H9 (cell line): ENCODE measurements at regions not wholly inside any gene's neighbourhood (a gene's known extent, or its start where the extent isn't known, plus 50 kb on each side); places are given as distances from the start of the nearest gene placed in this dataset.

Source experiments
- DNase-seq: peaks from one replicate; pipeline ENCODE4 v3.0.0-alpha.2; 2017
- H2AFZ ChIP-seq: one replicate; pipeline ENCODE4 v1.6.1; 2013; ENCODE audit warnings: mild to moderate bottlenecking, low read length, control low read depth, moderate library complexity
- H2AK5ac ChIP-seq: 2 replicates; pipeline ENCODE4 v1.6.1; 2013; ENCODE audit warnings: low read length, control low read depth, mixed read lengths; ENCODE audit not compliant: insufficient read length
- H2BK120ac ChIP-seq: one replicate; pipeline ENCODE4 v1.6.1; 2013; ENCODE audit warnings: low read depth, mild to moderate bottlenecking, low read length, control low read depth, inconsistent platforms; ENCODE audit not compliant: poor library complexity, severe bottlenecking
- H2BK12ac ChIP-seq: 2 replicates; pipeline ENCODE4 v1.6.1; 2013; ENCODE audit warnings: low read length, control low read depth, mixed read lengths, low read depth; ENCODE audit not compliant: insufficient read length
- H2BK15ac ChIP-seq: 2 replicates; pipeline ENCODE4 v1.6.1; 2013; ENCODE audit warnings: low read depth, low read length, control low read depth
- H2BK20ac ChIP-seq: one replicate; pipeline ENCODE4 v1.6.1; 2013; ENCODE audit warnings: low read depth, mild to moderate bottlenecking, low read length, control low read depth, inconsistent platforms; ENCODE audit not compliant: poor library complexity, severe bottlenecking
- H2BK5ac ChIP-seq: 2 replicates; pipeline ENCODE4 v1.6.1; 2013; ENCODE audit warnings: low read length, control low read depth, mixed read lengths; ENCODE audit not compliant: insufficient read length
- H3K14ac ChIP-seq: 2 replicates; pipeline ENCODE4 v1.6.1; 2013; ENCODE audit warnings: low read length, control low read depth; ENCODE audit not compliant: insufficient read depth
- H3K18ac ChIP-seq: 2 replicates; pipeline ENCODE4 v1.6.1; 2013; ENCODE audit warnings: low read depth, mild to moderate bottlenecking, mixed read lengths, low read length, control low read depth; ENCODE audit not compliant: insufficient read length
- H3K23ac ChIP-seq: 2 replicates; pipeline ENCODE4 v1.6.1; 2013; ENCODE audit warnings: low read length, control low read depth, mixed read lengths, low read depth; ENCODE audit not compliant: insufficient read length
- H3K23me2 ChIP-seq: 2 replicates; pipeline ENCODE4 v1.6.1; 2013; ENCODE audit warnings: low read depth, mild to moderate bottlenecking, mixed read lengths, low read length, control low read depth; ENCODE audit not compliant: insufficient read length, poor library complexity, severe bottlenecking
- H3K27ac ChIP-seq: 2 replicates; pipeline ENCODE4 v1.5.1; 2013; ENCODE audit warnings: low read length, control low read depth, mixed read lengths, low read depth; ENCODE audit not compliant: insufficient read length
- H3K27me3 ChIP-seq: 2 replicates; pipeline ENCODE4 v1.6.1; 2013; ENCODE audit warnings: low read length, control low read depth, inconsistent platforms; ENCODE audit not compliant: insufficient read depth
- H3K4ac ChIP-seq: 2 replicates; pipeline ENCODE4 v1.6.1; 2013; ENCODE audit warnings: low read depth, mild to moderate bottlenecking, control low read depth, inconsistent platforms, low read length, moderate library complexity
- H3K4me1 ChIP-seq: 2 replicates; pipeline ENCODE4 v1.6.1; 2013; ENCODE audit warnings: low read length, control low read depth, inconsistent platforms; ENCODE audit not compliant: insufficient read depth
- H3K4me2 ChIP-seq: 2 replicates; pipeline ENCODE4 v1.6.1; 2013; ENCODE audit warnings: low read length, control low read depth, mixed read lengths; ENCODE audit not compliant: insufficient read length, insufficient read depth
- H3K56ac ChIP-seq: 2 replicates; pipeline ENCODE4 v1.6.1; 2013; ENCODE audit warnings: low read depth, mild to moderate bottlenecking, mixed read lengths, low read length, control low read depth; ENCODE audit not compliant: insufficient read length
- H3K79me1 ChIP-seq: 2 replicates; pipeline ENCODE4 v1.6.1; 2013; ENCODE audit warnings: low read depth, mild to moderate bottlenecking, moderate library complexity, low read length, control low read depth, inconsistent platforms; ENCODE audit not compliant: insufficient read depth, poor library complexity, severe bottlenecking
- H3K79me2 ChIP-seq: 2 replicates; pipeline ENCODE4 v1.6.1; 2013; ENCODE audit warnings: low read length, control low read depth, inconsistent platforms; ENCODE audit not compliant: insufficient read depth
- H3K9ac ChIP-seq: 2 replicates; pipeline ENCODE4 v1.6.1; 2013; ENCODE audit warnings: low read length, control low read depth, mixed read lengths; ENCODE audit not compliant: insufficient read length; ENCODE audit errors: extremely low read depth
- H3K9me3 ChIP-seq: one replicate; pipeline ENCODE4 v1.6.1; 2013; ENCODE audit warnings: low read depth, low read length, inconsistent platforms; ENCODE audit not compliant: control insufficient read depth
- H3T11ph ChIP-seq: one replicate; pipeline ENCODE4 v1.6.1; 2013; ENCODE audit warnings: mild to moderate bottlenecking, low read length, control low read depth, inconsistent platforms
- H4K20me1 ChIP-seq: one replicate; pipeline ENCODE4 v1.6.1; 2013; ENCODE audit not compliant: control insufficient read depth, insufficient read length, insufficient read depth
- H4K5ac ChIP-seq: 2 replicates; pipeline ENCODE4 v1.6.1; 2013; ENCODE audit warnings: low read depth, mild to moderate bottlenecking, mixed read lengths, low read length, control low read depth; ENCODE audit not compliant: insufficient read length
- H4K8ac ChIP-seq: replicated peaks from 2 replicates; pipeline ENCODE4 v1.6.1; 2013; ENCODE audit warnings: low read length, control low read depth, mixed read lengths, low read depth; ENCODE audit not compliant: insufficient read length
- H4K91ac ChIP-seq: 2 replicates; pipeline ENCODE4 v1.6.1; 2013; ENCODE audit warnings: low read depth, mild to moderate bottlenecking, moderate library complexity, mixed read lengths, low read length, control low read depth; ENCODE audit not compliant: insufficient read length
- H3K27ac Mint-ChIP-seq, 3 experiments: 2 replicates in 2 of 3; 3 replicates in 1 of 3; pipeline ENCODE4 v1.8.0; 2020 to 2021; ENCODE audit warnings: mixed read lengths in 3 of 3, mild to moderate bottlenecking in 1 of 3, moderate library complexity in 1 of 3
- H3K27me3 Mint-ChIP-seq: 2 replicates; pipeline ENCODE4 v1.8.0; 2021; ENCODE audit warnings: low read depth, mild to moderate bottlenecking, moderate library complexity, mixed read lengths
- H3K36me3 Mint-ChIP-seq, 3 experiments: 2 replicates in 2 of 3; 3 replicates in 1 of 3; pipeline ENCODE4 v1.8.0; 2020 to 2021; ENCODE audit warnings: low read depth in 3 of 3, mixed read lengths in 3 of 3; ENCODE audit not compliant: insufficient read depth in 1 of 3
- H3K4me1 Mint-ChIP-seq, 2 experiments: 2 replicates each; pipeline ENCODE4 v1.8.0; 2020; ENCODE audit warnings: mixed read lengths in 2 of 2
- H3K4me3 Mint-ChIP-seq, 2 experiments: 2 replicates in 1 of 2; 3 replicates in 1 of 2; pipeline ENCODE4 v1.8.0; 2020 to 2021; ENCODE audit warnings: mild to moderate bottlenecking in 2 of 2, mixed read lengths in 2 of 2, moderate library complexity in 1 of 2
- H3K9me3 Mint-ChIP-seq, 2 experiments: 2 replicates in 1 of 2; 3 replicates in 1 of 2; pipeline ENCODE4 v1.8.0; 2020; ENCODE audit warnings: mild to moderate bottlenecking in 2 of 2, mixed read lengths in 2 of 2, moderate library complexity in 1 of 2
- WGBS: extraction: QIAGEN DNeasy Blood & Tissue Kit; methylation state at CpG from one replicate; pipeline ENCODE4 v1.1.7; 2013; ENCODE audit warnings: missing lambda C conversion rate, low lambda C conversion rate, mixed read lengths; ENCODE audit not compliant: insufficient read length; ENCODE audit errors: extremely low coverage; 5-methylcytosine and 5-hydroxymethylcytosine counted together
- TF ChIP-seq, protein P1 (sequence below): fragments of 200-600 bp; sonication (generic); conservative IDR thresholded peaks from 3 replicates; pipeline ENCODE4 v1.8.0; 2021; ENCODE audit warnings: antibody characterized with exemption, mild to moderate bottlenecking

DNA sequence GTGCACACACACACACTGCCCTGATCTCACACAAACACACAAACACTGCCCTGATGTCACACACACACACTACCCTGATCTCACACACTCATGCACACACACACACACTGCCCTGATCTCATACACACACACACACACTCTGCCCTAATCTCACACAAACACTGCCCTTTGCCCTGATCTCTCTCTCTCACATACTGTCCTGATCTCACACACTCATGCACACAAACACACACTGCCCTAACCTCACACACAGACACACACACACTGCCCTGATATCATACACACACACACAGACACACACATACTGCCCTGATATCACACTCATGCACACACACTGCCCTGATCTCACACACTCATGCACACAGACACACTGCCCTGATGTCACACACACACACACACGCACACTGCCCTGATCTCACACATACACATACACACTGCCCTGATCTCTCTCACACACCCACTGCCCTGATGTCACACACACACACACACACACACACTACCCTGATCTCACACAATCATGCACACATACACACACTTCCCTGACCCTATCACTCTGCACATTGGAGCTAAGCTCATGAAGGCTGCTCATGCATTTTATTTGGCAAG is 97.6 kb upstream of the DIO3 start:
- Histone ChIP-seq H3K23ac (peak overlapping the region; percentile 50), H3K4me1 (no peaks in the 10 kb centered on the region), H3K27me3 (peaks cover 11% of the 10 kb centered on the region; the same call in 1 of the 2 replicates), H2BK120ac (no peak overlapping the region), H2BK15ac (no peak overlapping the region), H3K79me1 (no peaks in the 10 kb centered on the region), H4K5ac (no peak overlapping the region), H3K79me2 (no peaks in the 10 kb centered on the region), H2BK12ac (no peak overlapping the region), H4K20me1 (no peaks in the 10 kb centered on the region), H3K27ac (no peak overlapping the region), H3K23me2 (no peaks in the 10 kb centered on the region), H3K18ac (peak overlapping the region; percentile 5), H4K8ac (no peak overlapping the region), H4K91ac (no peak overlapping the region), H3K9ac (no peak overlapping the region), H2BK5ac (no peak overlapping the region), H3K4ac (no peak overlapping the region), H3K4me2 (no peak overlapping the region), H3K56ac (no peak overlapping the region), H2AFZ (no peak overlapping the region), H3K9me3 (no peaks in the 10 kb centered on the region), H2BK20ac (no peak overlapping the region), H3T11ph (no peak overlapping the region), H3K14ac (no peak overlapping the region), H2AK5ac (no peak overlapping the region)
- H3K27me3 Mint-ChIP-seq = peaks cover 55% of the 10 kb centered on the region
- H3K9me3 Mint-ChIP-seq = no peaks in the 10 kb centered on the region; a peak in 1 of 5 replicates
- no peak overlapping the region for H3K27ac Mint-ChIP-seq
- no peaks in the 10 kb centered on the region; a peak in 2 of 4 replicates for H3K4me1 Mint-ChIP-seq
- no peak for DNase-seq
- no CpG with 5 or more reads among the region's 1 CpG for WGBS
- TF ChIP-seq, protein P1, sequence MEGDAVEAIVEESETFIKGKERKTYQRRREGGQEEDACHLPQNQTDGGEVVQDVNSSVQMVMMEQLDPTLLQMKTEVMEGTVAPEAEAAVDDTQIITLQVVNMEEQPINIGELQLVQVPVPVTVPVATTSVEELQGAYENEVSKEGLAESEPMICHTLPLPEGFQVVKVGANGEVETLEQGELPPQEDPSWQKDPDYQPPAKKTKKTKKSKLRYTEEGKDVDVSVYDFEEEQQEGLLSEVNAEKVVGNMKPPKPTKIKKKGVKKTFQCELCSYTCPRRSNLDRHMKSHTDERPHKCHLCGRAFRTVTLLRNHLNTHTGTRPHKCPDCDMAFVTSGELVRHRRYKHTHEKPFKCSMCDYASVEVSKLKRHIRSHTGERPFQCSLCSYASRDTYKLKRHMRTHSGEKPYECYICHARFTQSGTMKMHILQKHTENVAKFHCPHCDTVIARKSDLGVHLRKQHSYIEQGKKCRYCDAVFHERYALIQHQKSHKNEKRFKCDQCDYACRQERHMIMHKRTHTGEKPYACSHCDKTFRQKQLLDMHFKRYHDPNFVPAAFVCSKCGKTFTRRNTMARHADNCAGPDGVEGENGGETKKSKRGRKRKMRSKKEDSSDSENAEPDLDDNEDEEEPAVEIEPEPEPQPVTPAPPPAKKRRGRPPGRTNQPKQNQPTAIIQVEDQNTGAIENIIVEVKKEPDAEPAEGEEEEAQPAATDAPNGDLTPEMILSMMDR = no peak
- H3K36me3 Mint-ChIP-seq = no peaks in the 10 kb centered on the region
- H3K4me3 Mint-ChIP-seq = no peak overlapping the region
